HG02759 (cell line): ENCODE measurements at regions not wholly inside any gene's neighbourhood (a gene's known extent, or its start where the extent isn't known, plus 50 kb on each side); places are given as distances from the start of the nearest gene placed in this dataset.

Experiments used
- ATAC-seq: cut with Tn5 transposase; IDR thresholded peaks from one replicate; pipeline ENCODE4 v1.9.1; 2021; ENCODE audit warnings: mild to moderate bottlenecking, moderate library complexity; ENCODE audit not compliant: unreplicated experiment

DNA sequence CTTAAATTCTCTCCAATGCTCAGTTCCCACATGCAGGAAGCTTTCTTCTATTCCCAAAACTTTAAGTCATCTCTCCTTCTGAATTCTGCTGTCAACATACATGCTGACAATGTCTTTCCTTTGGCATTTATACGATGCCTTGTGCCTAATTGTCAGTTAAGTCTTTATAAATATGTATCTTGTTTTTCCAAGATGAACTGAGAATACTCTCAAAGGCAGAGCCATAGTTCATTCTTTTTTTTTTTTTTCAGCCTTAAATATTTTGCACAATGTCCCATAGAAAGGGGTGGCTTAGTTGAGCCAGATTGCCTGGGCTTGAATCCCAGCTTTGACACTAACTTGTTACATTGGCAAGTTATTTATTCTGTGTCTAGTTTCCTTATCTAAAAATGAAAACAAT, 210.6 kb downstream of the QDPR start:
- ATAC-seq: no peak

DNA sequence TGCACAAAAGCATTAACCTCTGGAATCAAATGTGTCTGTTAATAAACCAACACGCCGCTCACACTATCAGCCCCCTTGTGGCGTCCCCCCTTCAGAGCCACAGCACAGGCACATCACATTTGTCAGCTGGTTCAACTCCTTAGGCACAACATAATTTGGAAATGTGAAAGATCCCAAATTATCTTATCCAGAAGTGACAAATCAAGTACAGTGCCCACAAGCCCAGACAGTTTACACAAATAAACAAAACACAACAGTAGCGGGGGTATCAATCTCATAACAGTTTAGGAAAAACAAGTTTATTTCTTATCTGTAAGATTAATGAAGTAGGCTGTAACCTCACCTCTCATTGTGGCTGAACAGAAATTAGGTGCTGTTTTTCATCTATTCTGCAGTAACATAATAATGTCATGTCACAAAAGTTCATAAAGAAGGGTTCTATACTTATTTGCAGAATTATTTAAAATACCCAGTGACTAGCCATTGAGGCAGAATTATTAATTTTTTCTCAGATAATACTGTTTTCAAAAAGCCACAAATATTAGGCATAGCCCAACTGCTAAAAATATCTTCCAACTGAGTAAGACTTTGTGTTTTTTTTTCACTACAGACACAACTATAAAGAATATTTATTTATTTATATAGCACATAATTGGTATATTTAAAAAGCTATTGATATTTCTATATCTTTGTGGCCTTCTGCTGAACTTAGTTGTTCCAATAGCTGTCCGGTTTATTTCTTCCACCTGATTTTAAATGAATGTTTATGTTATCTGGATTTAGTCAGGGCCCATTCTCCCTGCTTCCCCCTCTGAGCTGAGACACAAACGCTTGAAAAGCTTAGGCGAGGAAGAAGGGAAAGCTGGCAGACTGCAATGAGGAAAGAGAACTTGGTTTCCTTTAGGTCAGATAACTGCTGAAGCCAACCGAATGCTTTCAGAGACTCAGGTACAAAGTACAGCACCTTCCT, 214.7 kb downstream of the QDPR start:
- no peak for ATAC-seq

DNA sequence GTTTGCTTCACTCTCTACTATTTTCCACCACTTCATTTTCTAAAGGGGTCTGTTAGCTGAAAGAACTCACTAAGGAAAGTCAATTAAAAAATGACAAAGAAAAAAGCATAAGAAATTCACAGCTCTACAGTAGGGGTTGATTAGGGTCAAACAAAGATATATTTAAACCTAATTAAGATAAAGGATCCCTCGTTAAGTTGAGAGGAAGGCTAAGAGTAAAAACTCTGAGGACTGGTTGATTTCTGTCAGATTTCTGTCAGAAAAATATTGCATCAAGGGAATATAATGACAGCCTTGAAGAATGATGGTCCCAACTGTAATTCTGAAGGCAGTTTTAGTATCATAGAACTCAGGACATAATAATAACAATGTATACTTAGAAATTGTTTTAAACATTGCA, 218.0 kb downstream of the QDPR start:
- no peak for ATAC-seq

- no peak for ATAC-seq
Observed at GRCh38 chr4:17288151-17288550, 223.7 kb downstream of the QDPR start.

GRCh38 chr4:17286752-17287460, 225.0 kb downstream of the QDPR start:
- ATAC-seq: no peak

DNA sequence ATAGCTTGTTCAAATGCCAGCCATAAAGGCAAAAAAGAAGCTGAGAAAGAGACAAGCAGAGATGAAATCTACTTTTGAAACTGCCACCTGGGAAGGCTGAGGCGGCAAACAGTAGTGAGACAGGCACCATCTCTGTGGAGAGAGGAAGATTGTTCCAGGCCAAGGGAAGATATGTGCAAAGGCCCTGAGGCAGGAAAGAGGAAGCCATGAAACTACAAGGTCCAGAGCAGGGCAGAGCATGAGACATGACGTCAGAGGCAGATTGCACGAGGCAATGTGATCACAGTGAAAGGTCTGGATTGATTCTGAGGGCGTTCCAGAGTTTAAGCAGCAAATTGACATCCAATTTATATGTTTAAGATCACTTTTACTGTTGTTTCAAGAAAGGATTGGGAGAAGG, 226.1 kb downstream of the QDPR start:
- ATAC-seq: no peak

DNA sequence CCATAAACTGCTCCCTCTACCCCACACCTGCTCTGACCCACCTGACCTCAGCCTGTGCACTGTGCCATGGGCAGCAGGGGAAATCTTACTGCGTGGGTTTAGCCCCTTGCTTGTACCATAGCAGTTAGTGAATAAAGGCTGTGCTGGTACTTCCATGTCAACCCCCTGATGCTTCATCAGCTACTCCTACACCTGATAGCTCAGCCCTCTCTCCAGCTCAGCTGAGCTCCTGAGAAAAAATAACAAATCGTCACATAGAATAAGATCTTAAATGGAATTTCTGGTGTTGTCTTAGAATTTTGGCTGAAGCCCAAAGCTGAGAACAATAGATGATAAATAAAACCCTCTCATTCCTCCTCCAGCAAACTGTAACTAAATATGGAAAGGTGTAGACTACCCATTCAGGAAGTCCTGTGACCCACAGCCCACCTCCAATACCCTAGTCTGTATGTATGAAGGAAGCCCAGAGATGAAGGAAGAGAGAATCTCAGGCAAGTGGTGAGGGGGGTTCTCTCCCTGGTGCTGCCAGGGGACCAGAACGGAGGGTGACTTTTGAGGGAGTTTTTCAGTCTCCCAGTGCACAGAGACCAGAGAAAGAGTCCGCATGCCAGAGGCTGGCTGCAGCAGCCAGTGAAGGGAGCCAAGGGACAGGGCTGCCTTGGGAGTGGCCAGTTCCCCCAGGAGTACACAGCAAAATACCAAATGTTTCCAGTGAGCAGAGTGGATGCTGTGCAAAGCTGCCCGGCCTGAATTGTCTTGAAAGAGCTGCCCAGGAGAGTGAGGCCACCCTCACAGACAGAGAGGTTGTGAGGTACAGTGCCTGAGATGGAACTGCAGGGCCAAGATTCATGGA, 227.3 kb downstream of the QDPR start:
- no peak for ATAC-seq

DNA sequence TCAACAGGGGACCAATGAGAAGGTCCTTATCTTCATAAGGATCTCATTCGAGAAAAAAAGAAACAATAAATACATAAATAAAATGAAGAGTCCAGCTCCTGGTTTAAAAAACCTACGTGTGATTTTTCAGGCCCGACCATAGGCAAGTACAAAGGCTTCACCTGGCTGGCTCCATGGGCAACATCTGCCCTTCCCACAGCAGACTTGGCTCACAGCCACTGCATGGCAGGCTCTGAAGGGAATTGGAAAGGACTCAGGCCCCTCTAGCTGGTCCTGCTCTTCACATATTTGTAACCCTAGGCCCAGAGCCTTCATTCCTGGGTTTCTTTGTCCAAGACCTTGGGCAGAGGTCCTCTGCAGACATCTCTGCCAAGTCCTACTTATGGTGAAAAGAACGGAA, 228.1 kb downstream of the QDPR start:
- ATAC-seq: no peak

DNA sequence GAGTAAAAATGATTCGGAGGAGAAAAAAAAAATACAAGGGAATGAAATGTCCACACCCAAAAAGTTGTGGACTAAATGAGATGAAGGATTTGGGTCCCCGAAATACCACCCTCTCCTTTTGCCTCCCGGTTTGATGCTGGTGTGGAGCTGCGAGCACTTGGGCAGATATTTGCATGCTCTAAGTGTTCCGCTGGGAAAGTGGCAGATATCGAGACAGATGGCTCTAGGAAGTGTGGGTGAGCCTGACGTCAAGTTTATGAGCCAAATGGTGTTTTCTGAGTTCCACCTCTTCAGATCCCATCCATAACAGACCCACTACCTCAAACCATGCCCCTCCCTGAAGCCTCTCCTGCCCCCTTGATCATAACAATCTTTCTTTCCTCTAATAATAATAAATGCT, 228.6 kb downstream of the QDPR start:
- no peak for ATAC-seq

DNA sequence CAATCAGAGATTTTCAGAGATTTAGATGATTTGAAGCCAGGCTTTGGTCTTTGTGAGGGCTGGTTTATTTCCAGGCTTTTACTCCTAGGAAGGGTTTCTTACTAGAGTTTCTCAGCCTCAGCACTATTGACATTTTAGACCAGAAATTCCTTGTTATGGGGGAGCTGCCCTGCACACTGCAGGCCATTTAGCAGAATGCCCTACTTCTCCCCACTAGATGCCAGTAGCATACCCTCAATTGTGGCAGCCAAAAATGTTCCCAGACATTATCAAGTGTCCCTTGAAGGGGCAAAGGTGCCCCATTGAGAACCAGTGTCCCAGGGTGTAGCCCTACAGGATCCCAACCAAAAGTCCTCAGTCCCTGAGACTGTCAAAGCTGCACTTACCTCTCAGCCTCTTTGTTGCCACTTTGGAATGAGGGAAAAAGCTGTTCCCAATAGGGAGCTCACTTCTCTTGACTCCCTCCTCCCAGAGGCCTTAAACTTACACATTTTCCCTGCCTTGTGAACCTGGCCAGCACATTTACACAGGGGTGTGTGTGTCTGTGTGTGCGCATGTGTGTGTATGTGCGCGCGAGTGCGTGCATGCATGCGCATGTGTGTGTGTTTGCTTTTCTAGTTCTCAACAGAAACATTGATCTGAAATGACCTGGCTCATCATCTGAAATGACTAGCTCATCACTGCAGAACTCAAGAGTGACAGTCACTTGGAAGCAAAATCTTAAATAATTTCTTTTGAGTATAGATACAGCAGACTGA, 231.4 kb downstream of the QDPR start:
- ATAC-seq: no peak

DNA sequence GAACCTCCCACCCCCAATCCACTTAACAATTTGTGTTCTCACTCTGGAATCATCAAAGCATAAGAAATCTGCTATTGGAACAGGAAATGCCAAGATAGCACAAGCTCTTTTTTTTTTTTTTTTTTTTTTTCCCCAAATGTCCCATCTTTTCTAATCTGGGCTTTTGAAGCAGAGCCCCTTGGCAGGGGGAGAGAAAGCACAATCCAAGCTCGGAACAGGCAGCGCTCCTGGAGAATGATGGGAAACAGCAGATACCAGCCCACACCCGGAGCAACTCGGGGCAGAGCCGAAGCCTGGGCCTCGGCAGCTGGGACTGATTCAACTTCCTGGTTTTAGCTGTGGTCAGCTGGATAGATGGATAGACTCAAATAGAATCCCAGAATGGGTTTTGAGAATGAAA, 235.1 kb downstream of the QDPR start:
- ATAC-seq: no peak

- ATAC-seq: no peak
Observed at GRCh38 chr4:17275836-17276235, 236.1 kb downstream of the QDPR start.

GRCh38 chr4:17273047-17273446, 238.8 kb downstream of the QDPR start:
- ATAC-seq: no peak

DNA sequence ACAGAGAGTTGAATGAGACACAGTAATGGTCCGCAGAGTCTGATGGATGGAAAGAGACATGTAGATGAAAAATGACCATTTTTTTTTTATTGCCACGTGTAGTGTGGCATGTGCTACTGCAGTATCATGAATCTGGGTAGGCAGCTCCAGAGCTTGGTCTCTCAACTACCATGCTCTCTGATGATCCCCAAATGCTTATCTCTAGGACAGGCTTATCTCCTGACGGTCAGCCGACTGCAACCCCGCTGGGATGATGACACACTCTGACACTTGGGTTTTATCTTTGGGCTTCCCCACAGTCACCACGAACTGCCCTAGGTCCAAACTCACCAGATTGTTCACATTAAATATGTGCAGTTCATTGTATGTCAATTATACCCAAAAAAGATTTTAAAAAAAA, 239.7 kb downstream of the QDPR start:
- ATAC-seq: no peak

DNA sequence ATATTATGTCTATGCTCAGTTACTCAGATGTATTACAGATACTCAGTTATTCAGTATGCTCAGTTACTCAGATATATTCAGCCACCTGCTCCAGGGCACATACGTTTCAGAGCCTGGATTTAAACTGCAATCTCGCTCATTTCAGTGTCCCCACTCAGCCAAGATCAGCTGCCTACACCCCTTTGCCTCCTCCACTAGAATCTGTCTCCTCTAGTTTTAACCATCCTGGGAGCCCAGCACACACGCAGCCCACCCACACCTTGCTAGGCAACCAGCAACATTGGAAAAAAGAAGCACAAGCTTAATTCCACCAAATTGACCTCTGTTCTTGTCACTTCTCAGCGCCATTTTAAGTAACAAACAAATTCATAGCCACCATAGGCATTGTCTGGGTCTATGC, 246.2 kb downstream of the QDPR start:
- ATAC-seq: no peak

DNA sequence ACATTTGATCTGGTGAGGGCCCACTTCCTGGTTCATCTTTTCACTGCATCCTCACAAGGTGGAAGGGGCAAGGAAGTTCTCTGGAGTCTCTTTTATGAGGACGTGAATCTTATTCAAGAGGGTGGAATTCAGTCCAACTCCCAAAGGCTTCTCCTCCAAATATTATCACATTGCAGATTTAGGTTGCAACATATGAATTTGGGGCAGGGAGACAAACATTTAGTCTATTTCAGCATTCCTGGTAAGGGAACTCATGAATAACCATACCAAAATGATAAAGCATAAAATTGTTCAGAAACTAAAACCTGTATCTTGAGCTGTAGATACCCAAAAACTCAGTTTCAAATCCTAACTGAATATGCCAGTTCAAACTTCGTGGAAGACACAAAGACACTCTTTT, 246.8 kb downstream of the QDPR start:
- no peak for ATAC-seq

DNA sequence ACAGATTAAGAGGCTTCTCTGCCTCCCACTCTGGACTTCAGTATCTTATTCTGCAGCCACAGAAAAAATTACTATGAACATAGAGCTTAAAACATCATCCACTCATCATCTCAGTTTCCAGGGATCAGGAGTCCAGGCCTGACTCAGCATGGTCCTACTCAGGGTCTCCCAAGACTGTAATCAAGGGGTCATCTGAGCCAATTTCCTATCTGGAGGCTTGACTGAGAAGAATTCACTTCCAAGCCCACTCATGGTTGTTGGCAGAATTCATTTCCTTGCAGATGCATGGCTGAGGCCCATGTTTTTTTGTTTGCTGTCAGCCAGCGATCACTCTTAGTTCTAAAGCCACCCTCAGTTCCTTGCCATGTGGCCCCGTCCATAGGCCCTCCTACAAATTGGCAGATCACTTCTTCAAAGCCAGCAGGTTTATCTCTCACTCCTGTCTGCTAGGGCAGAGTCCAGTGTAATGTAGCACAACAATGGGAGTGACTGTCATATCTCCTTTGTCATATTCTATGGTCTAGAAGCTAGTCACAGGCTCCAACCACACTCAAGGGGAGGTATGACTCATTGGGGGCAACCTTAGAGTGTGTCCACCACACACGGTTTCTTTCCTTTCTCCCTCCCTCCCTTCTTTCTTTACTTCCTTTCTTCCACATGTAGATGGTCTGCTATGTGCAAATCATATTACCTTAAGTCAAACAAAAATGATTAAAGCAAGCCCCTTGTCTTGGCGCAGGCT, 251.6 kb downstream of the QDPR start:
- ATAC-seq: no peak

DNA sequence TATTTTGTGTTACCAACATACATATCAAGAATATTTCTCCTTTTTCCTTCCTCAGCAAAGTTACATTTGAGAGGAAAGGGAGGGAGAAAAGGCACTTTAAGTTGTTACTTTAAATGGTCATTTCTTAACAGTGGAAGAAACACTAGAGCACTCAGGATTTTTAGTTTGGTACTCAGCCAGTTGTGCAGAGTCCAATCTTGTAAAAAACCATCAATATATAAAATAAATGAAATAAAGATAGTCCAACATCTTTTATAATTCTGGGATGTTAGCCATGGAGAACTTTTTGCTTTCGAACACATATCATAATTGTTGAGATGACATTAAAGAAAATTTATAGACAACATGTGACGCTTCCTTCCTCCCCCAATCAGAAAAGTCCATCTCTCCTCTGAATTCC, 253.8 kb downstream of the QDPR start:
- ATAC-seq: no peak

DNA sequence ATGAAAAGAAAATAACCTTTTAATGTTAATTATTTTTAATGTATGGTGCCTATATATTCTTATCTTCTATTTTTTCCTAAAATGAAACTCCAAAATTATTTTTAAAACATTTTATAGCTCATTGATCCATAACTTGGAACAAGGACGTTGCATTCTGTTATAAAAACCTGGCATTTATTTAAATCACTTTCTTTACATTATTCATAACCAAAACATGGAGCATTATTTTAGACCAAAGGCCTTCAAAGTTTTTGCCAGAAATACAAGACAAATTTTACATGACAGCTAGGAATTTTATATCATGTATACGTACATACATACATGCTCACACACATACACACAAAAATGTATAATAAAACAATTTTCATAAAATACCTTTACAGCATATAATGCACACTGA, 259.8 kb downstream of the QDPR start:
- no peak for ATAC-seq

- ATAC-seq: no peak
Observed at GRCh38 chr4:17251101-17251500, 260.8 kb downstream of the QDPR start.
